Stimulated activated effector memory CD8-positive, alpha-beta T cell treated with anti-CD3 and anti-CD28 coated beads, Interleukin-12 subunit alpha, Interleukin-12 subunit beta, amount 100 ng/mL, for 72 hours (primary cell): ENCODE measurements at regions not wholly inside any gene's neighbourhood (a gene's known extent, or its start where the extent isn't known, plus 50 kb on each side); places are given as distances from the start of the nearest gene placed in this dataset.
"Not testable (repeated sequence)": the region's sequence is repeated elsewhere in the genome, so short reads cannot be mapped to it uniquely, and the experiment has no call there.

Experiments
- ATAC-seq: fragments of 150-1000 bp; cut with Tn5 transposase; 2 replicates; pipeline ENCODE4 v1.10.0; 2021
- DNase-seq, 2 donors: peaks; one replicate each; pipeline ENCODE4 v3.0.0; 2021 to 2022; ENCODE audit warnings: low spot score in 2 of 2
- H3K27ac Mint-ChIP-seq: one replicate; pipeline ENCODE4 v1.8.0; 2022; ENCODE audit warnings: mild to moderate bottlenecking, mixed read lengths
- H3K36me3 Mint-ChIP-seq: one replicate; pipeline ENCODE4 v1.8.0; 2022; ENCODE audit warnings: mild to moderate bottlenecking, mixed read lengths
- H3K4me1 Mint-ChIP-seq: one replicate; pipeline ENCODE4 v1.8.0; 2022; ENCODE audit warnings: mixed read lengths
- H3K4me3 Mint-ChIP-seq: one replicate; pipeline ENCODE4 v1.8.0; 2022; ENCODE audit warnings: mild to moderate bottlenecking, mixed read lengths
- H3K9me3 Mint-ChIP-seq: one replicate; pipeline ENCODE4 v1.8.0; 2022; ENCODE audit warnings: mixed read lengths

DNA sequence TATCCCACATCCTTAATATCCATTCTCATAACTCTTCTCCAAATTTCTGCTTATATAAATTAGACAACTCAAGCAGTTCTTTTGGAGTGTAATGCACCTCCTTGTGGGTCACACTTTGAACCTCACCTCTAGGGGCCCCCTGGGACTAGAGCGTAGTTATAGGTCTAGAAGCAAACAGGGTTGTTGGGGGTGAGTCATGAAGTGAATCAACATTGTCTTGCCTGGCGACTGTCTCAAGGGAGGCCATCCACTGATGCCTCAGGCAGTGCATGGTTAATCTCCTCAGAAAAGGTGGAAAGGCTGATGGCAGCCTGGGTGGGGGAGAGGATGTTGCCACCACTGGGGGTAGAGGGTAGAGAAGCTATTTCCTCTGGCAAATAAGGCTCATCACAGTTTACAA is 129.1 kb downstream of the TNFRSF21 start:
- no peaks in the 10 kb centered on the region for H3K36me3 Mint-ChIP-seq
- no peaks in the 10 kb centered on the region for H3K4me1 Mint-ChIP-seq
- ATAC-seq (no peak), DNase-seq (no peak)
- no peak overlapping the region for H3K4me3 Mint-ChIP-seq
- no peak overlapping the region for H3K27ac Mint-ChIP-seq
- no peaks in the 10 kb centered on the region for H3K9me3 Mint-ChIP-seq

DNA sequence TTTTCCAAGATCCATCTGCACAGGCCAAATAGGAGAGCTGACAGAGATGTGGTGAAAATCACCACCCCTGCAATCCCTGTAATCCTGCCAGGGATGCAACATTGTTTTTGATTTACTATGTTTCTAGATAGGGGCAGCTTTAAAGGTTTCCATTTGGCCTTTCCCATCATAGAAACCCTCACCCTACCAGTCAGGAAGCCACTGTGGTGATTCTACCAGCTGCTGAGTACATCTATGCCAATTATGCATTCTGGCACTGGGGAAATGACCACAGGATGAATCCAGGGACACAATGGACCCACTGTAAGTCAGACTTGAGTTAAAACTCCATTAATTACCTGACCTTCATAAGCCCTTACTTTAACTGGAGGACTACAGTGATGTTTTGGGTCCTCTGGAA is 130.4 kb downstream of the TNFRSF21 start:
- DNase-seq: no peak
- no peak overlapping the region for H3K27ac Mint-ChIP-seq
- H3K36me3 Mint-ChIP-seq: no peaks in the 10 kb centered on the region
- no peak for ATAC-seq
- H3K4me3 Mint-ChIP-seq: no peak overlapping the region
- no peaks in the 10 kb centered on the region for H3K9me3 Mint-ChIP-seq
- H3K4me1 Mint-ChIP-seq: no peaks in the 10 kb centered on the region

- Mint-ChIP-seq H3K9me3 (no peaks in the 10 kb centered on the region), H3K4me3 (no peak overlapping the region), H3K36me3 (no peaks in the 10 kb centered on the region), H3K27ac (no peak overlapping the region), H3K4me1 (no peaks in the 10 kb centered on the region)
- no peak for ATAC-seq
- no peak for DNase-seq
Measured at GRCh38 chr6:47175656-47176055, 133.5 kb upstream of the ADGRF1 start.

GRCh38 chr6:47174502-47175023 is 132.4 kb upstream of the ADGRF1 start:
- no peaks in the 10 kb centered on the region for H3K9me3 Mint-ChIP-seq
- DNase-seq (no peak), ATAC-seq (no peak)
- H3K27ac Mint-ChIP-seq: no peak overlapping the region
- H3K4me3 Mint-ChIP-seq: no peak overlapping the region
- no peaks in the 10 kb centered on the region for H3K36me3 Mint-ChIP-seq
- no peaks in the 10 kb centered on the region for H3K4me1 Mint-ChIP-seq

DNA sequence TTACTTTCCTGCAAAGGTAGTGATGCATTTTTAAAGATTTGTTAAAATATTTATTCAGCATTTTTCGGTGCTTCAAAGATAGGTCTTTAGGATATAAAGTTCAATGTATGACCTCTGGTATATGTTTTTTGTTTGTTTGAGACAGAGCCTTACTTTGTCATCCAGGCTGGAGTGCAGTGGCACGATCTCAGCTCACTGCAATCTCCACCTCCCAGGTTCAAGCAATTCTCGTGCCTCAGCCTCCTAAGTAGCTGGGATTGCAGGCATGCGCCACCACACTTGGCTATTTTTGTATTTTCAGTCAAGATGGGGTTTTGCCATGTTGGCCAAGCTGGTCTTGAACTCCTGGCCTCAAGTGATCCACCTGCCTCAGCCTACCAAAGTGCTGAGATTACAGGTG is 131.9 kb upstream of the ADGRF1 start:
- not testable (repeated sequence) for H3K36me3 Mint-ChIP-seq, DNase-seq, H3K9me3 Mint-ChIP-seq, H3K4me1 Mint-ChIP-seq, H3K4me3 Mint-ChIP-seq, ATAC-seq, H3K27ac Mint-ChIP-seq

DNA sequence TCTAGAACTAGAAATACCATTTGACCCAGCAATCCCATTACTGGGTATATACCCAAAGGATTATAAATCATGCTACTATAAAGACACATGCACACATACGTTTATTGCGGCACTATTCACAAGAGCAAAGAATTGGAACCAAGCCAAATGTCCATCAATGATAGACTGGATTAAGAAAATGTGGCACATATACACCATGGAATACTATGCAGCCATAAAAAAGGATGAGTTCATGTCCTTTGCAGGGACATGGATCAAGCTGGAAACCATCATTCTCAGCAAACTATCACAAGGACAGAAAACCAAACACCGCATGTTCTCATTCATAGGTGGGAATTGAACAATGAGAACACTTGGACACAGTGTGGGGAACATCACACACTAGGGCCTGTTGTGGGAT is 131.0 kb upstream of the ADGRF1 start:
- ATAC-seq, H3K4me1 Mint-ChIP-seq, H3K36me3 Mint-ChIP-seq, H3K4me3 Mint-ChIP-seq, DNase-seq, H3K27ac Mint-ChIP-seq, H3K9me3 Mint-ChIP-seq: not testable (repeated sequence)

DNA sequence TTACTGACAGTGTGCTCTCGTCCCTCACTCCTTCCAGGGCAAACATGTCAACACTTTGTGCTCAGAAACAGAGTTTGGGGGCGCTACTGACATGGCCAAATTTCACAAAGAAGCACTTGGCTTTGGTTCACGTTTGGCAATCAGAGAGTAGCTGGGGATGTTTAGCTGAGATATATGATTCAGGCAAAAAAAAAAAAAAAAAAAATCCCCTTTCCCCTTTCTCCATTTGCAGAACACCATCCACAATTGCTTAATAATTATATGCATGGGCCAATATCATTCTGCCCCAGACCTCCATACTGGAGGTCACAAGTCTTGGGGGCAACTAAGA is 128.4 kb upstream of the ADGRF1 start:
- no peak for ATAC-seq
- no peak overlapping the region for H3K4me3 Mint-ChIP-seq
- no peaks in the 10 kb centered on the region for H3K36me3 Mint-ChIP-seq
- DNase-seq: no peak
- H3K4me1 Mint-ChIP-seq: no peaks in the 10 kb centered on the region
- peaks cover 6% of the 10 kb centered on the region for H3K9me3 Mint-ChIP-seq
- H3K27ac Mint-ChIP-seq: no peak overlapping the region

- Mint-ChIP-seq H3K36me3 (no peaks in the 10 kb centered on the region), H3K4me3 (no peak overlapping the region), H3K9me3 (peaks cover 6% of the 10 kb centered on the region), H3K27ac (no peak overlapping the region), H3K4me1 (no peaks in the 10 kb centered on the region)
- DNase-seq (no peak), ATAC-seq (no peak)
Measured at GRCh38 chr6:47169785-47170616, 127.9 kb upstream of the ADGRF1 start.

DNA sequence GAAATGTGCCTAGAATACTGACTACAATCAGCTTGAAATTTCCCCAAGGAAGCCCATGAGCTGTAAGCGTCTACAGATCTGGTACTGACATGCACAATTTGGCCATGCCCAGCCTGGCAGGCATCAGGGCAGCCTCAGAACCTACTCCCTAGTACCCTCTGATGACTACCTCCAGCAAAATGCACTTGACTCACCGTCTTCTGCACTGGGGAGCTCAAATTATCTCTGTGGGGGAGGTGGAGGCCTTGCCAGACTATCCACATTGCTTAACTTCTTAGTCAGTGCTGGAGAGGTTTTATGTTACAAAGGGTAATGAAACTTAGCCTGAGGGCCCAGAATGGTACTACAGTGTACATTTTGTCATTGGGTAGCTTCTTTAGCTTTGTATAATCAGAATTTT is 126.0 kb upstream of the ADGRF1 start:
- Mint-ChIP-seq H3K4me1 (no peaks in the 10 kb centered on the region), H3K9me3 (peaks cover 6% of the 10 kb centered on the region), H3K36me3 (no peaks in the 10 kb centered on the region), H3K27ac (no peak overlapping the region), H3K4me3 (no peak overlapping the region)
- no peak for DNase-seq
- ATAC-seq: no peak

- Mint-ChIP-seq H3K4me1 (no peaks in the 10 kb centered on the region), H3K4me3 (no peak overlapping the region), H3K9me3 (peaks cover 6% of the 10 kb centered on the region), H3K36me3 (no peaks in the 10 kb centered on the region), H3K27ac (no peak overlapping the region)
- ATAC-seq (no peak), DNase-seq (no peak)
Measured at GRCh38 chr6:47165918-47166317, 123.8 kb upstream of the ADGRF1 start.

- Mint-ChIP-seq H3K4me3 (no peak overlapping the region), H3K27ac (no peak overlapping the region), H3K36me3 (no peaks in the 10 kb centered on the region), H3K4me1 (no peaks in the 10 kb centered on the region), H3K9me3 (peaks cover 6% of the 10 kb centered on the region)
- no peak for DNase-seq
- no peak for ATAC-seq
Measured at GRCh38 chr6:47164877-47165276, 122.7 kb upstream of the ADGRF1 start.

- ATAC-seq (no peak), DNase-seq (no peak)
- Mint-ChIP-seq H3K9me3 (peaks cover 6% of the 10 kb centered on the region), H3K4me1 (no peaks in the 10 kb centered on the region), H3K27ac (no peak overlapping the region), H3K36me3 (no peaks in the 10 kb centered on the region), H3K4me3 (no peak overlapping the region)
Measured at GRCh38 chr6:47163536-47163935, 121.4 kb upstream of the ADGRF1 start.

GRCh38 chr6:47162793-47163192 is 120.7 kb upstream of the ADGRF1 start:
- Mint-ChIP-seq H3K4me1 (no peaks in the 10 kb centered on the region), H3K4me3 (no peak overlapping the region)

DNA sequence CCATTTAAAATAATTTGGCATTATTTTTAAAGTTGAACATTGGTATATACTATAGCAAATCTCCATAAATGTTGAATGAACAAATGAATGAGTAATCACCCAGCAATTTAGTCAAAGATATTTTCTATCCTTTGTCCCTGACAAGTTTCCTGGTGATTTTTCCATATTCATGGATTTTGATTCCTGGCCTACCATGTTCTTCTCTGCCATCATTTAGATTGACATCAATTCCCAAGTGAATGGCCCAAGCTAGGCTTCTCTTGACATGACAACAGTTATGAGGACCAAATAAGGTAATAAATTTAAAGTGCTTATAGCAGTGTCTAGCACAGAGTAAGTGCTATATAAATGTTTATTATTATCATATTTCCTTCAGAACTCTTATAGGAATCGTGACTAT is 120.1 kb upstream of the ADGRF1 start:
- H3K27ac Mint-ChIP-seq: no peak overlapping the region
- no peaks in the 10 kb centered on the region for H3K36me3 Mint-ChIP-seq
- H3K4me1 Mint-ChIP-seq: no peaks in the 10 kb centered on the region
- peaks cover 3% of the 10 kb centered on the region for H3K9me3 Mint-ChIP-seq
- ATAC-seq (no peak), DNase-seq (no peak)
- no peak overlapping the region for H3K4me3 Mint-ChIP-seq

More at GRCh38 chr6:47162793-47163192, 120.7 kb upstream of the ADGRF1 start:
- Mint-ChIP-seq H3K36me3 (no peaks in the 10 kb centered on the region), H3K27ac (no peak overlapping the region), H3K9me3 (peaks cover 6% of the 10 kb centered on the region)
- DNase-seq (no peak), ATAC-seq (no peak)

DNA sequence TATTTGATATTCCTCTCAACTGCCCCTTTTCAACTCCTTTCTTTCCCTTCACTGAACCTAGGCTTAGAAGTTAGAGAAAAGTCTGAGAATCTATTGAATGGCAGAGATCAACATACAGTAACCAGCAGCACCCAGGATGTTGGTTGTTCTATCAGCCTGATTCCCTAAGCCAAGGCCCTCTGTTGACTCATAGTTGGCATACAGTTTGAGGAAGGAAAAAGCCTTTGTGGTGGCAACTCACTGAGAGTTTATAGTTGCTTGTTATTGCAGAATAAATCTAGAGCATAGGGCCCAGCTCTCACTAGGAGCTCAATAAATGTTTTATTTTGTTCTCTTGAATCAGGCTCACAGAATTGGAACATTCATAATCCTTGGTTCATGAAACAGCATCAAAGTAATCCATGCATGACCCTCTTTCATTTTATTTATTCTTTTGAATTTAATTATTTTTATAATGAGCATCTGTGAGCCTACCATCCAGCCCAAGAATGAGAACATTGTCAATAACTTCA is 119.1 kb upstream of the ADGRF1 start:
- Mint-ChIP-seq H3K9me3 (no peaks in the 10 kb centered on the region), H3K4me1 (no peaks in the 10 kb centered on the region), H3K36me3 (no peaks in the 10 kb centered on the region), H3K27ac (no peak overlapping the region), H3K4me3 (no peak overlapping the region)
- DNase-seq (no peak), ATAC-seq (no peak)

DNA sequence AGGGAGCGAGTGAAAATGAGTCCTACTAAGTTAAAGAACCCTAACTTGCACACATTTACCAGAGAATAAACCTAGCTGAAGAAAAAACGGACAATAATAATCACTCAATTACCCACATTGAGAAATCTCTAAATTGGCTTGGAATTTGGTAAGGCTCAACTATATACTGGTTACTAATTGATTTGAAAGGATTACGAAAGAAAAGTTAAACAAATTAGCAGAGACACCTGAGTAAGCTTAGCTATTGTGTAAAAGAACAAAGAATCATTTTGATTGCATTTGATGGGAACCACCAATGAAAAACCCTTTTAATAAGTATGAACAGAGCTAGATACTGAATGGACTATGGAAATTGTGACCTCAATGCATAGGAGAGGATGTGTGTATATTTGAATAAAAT is 118.6 kb upstream of the ADGRF1 start:
- no peaks in the 10 kb centered on the region for H3K9me3 Mint-ChIP-seq
- ATAC-seq: no peak
- H3K36me3 Mint-ChIP-seq: no peaks in the 10 kb centered on the region
- no peak for DNase-seq
- H3K27ac Mint-ChIP-seq: no peak overlapping the region
- no peaks in the 10 kb centered on the region for H3K4me1 Mint-ChIP-seq
- H3K4me3 Mint-ChIP-seq: no peak overlapping the region
